Breast epithelium (tissue), 3 donors: ENCODE measurements at regions not wholly inside any gene's neighbourhood (a gene's known extent, or its start where the extent isn't known, plus 50 kb on each side); places are given as distances from the start of the nearest gene placed in this dataset.

Experiments
- POLR2A ChIP-seq: fragments of 450-650 bp; IDR thresholded peaks from one replicate; pipeline ENCODE4 v1.6.1; 2016; ENCODE audit warnings: antibody characterized with exemption, mild to moderate bottlenecking, moderate library complexity
- POLR2AphosphoS5 ChIP-seq, 3 donors: sonication (generic); formaldehyde crosslinking; IDR thresholded peaks; one replicate each; pipeline ENCODE4 v1.6.1; 2017; ENCODE audit warnings: antibody characterized with exemption in 3 of 3
- TF ChIP-seq, protein P1 (sequence below), 3 donors: fragments of 450-650 bp; IDR thresholded peaks; one replicate each; pipeline ENCODE4 v1.5.1; 2016 to 2017; ENCODE audit warnings: antibody characterized with exemption in 3 of 3, mild to moderate bottlenecking in 3 of 3, moderate library complexity in 3 of 3

GRCh38 chr6:117025310-117025709 is 148.3 kb downstream of the RFX6 start:
- TF ChIP-seq POLR2AphosphoS5 (IDR thresholded peaks at IDR 0.05) (no peak), POLR2A (no peak)
- TF ChIP-seq, protein P1, sequence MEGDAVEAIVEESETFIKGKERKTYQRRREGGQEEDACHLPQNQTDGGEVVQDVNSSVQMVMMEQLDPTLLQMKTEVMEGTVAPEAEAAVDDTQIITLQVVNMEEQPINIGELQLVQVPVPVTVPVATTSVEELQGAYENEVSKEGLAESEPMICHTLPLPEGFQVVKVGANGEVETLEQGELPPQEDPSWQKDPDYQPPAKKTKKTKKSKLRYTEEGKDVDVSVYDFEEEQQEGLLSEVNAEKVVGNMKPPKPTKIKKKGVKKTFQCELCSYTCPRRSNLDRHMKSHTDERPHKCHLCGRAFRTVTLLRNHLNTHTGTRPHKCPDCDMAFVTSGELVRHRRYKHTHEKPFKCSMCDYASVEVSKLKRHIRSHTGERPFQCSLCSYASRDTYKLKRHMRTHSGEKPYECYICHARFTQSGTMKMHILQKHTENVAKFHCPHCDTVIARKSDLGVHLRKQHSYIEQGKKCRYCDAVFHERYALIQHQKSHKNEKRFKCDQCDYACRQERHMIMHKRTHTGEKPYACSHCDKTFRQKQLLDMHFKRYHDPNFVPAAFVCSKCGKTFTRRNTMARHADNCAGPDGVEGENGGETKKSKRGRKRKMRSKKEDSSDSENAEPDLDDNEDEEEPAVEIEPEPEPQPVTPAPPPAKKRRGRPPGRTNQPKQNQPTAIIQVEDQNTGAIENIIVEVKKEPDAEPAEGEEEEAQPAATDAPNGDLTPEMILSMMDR (IDR thresholded peaks at IDR 0.05) = no peak
